ENCODE measurements at regions not wholly inside any gene's neighbourhood (a gene's known extent, or its start where the extent isn't known, plus 50 kb on each side); places are given as distances from the start of the nearest gene placed in this dataset.

DNA sequence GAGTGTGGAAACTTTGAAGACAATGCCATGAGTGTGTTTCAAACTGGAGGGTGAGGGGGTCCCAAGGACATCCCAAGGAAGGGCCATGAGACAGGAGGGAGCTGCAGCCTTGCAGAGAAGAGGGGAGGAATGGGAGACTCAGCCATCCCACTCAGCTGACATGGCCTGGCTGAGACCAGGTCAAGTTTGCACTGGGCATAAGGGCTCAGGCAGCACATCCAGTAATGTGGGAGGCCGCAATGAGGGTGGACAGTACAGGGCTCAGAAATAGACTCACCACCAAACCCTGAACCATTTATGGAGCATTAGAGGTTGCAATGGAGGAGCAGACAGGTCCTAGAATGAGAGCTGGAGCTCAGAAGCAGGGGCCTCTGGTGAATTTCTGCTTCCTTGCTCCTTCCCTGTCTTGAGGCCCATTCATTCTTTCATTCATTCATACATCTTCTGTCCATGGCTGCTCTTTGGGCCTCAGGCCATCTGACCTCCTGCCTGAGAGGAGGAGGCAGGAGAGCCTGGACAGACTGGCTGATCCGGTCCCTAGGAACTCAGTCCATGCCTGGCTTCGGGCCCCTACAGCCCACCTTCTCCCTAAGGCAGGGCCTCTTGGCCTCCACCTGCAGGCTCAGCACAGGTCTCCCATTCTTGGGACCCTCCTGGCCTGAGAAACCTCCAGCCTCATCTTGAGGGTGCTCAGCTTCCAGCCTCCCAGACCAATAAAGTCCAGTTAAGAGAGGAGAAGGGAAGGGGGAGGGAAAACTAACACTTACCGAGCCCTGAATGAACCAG lies 70.5 kb upstream of the CDH5 start:
- no peak overlapping the region for H3K4me3 ChIP-seq (ENCODE audit: low read depth, low read length)
- TF ChIP-seq, protein P1, sequence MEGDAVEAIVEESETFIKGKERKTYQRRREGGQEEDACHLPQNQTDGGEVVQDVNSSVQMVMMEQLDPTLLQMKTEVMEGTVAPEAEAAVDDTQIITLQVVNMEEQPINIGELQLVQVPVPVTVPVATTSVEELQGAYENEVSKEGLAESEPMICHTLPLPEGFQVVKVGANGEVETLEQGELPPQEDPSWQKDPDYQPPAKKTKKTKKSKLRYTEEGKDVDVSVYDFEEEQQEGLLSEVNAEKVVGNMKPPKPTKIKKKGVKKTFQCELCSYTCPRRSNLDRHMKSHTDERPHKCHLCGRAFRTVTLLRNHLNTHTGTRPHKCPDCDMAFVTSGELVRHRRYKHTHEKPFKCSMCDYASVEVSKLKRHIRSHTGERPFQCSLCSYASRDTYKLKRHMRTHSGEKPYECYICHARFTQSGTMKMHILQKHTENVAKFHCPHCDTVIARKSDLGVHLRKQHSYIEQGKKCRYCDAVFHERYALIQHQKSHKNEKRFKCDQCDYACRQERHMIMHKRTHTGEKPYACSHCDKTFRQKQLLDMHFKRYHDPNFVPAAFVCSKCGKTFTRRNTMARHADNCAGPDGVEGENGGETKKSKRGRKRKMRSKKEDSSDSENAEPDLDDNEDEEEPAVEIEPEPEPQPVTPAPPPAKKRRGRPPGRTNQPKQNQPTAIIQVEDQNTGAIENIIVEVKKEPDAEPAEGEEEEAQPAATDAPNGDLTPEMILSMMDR (conservative IDR thresholded peaks at IDR 0.05; ENCODE audit: low read depth, low read length): no peak
- no peak for DNase-seq (ENCODE audit: low read depth)

DNA sequence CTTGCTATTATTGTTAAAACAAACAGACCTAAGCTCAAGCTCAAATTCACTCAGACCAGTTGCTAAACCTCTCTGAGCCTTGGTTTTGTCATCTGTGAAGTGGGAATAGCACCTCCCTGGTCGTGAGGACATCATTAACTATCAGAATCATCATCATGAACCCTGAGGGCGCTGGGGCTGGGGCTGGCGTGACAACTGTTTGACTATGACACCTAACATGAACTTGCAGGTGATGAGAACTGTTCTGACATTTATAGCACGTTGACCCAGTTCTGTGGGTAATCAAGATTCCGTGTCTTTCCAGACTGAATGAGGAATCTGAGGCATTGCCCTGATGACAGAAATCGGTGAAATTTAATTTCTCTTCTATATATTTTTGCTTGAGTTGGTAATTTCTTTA lies 71.3 kb upstream of the CDH5 start:
- TF ChIP-seq, protein P1 (conservative IDR thresholded peaks at IDR 0.05; ENCODE audit: low read depth, low read length): no peak
- H3K4me3 ChIP-seq (ENCODE audit: low read depth, low read length): no peak overlapping the region

DNA sequence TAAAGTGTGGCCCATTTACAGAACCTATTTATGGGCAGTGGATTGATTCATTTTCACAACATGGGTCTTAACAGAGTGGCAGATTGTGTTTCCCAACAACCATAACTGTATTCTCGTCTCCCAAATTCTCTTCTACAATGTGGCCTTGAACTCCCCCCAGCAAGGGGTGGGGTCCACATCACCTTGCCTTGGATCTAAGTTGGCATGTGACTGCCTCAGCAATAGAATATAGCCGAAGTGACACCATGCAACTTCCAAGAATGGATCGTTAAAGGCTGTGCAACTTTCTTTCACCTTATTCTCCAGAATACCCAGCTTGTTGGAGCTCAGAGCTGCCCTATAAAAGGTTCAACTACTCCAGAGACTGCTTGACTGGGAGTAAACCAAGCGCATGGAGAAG lies 72.0 kb upstream of the CDH5 start:
- TF ChIP-seq, protein P1 (conservative IDR thresholded peaks at IDR 0.05; ENCODE audit: low read depth, low read length): no peak
- no peak overlapping the region for H3K4me3 ChIP-seq (ENCODE audit: low read depth, low read length)
- DNase-seq (ENCODE audit: low read depth): no peak

More for the DNA sequence above, 71.3 kb upstream of the CDH5 start:
- no peak for DNase-seq (ENCODE audit: low read depth)

DNA sequence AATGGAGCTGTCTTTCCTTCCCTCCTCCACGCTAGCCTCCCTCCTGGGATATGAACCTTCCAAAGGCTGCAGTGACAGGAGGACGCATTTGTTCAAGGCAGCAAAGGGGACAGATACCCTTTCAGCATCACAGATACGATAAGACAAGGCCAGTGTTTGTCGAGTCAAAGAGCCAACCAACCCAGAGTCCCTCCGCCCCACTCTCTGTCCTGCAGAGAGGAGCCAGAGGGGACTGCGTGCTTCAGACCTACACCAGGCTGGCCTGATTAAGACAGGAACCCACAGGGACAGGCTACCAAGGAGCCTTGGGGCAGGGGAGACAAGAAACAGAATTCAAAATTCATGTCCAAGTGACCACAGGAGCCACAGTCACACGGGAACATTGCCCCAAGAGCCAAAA lies 72.6 kb upstream of the CDH5 start:
- TF ChIP-seq, protein P1 (conservative IDR thresholded peaks at IDR 0.05; ENCODE audit: low read depth, low read length): no peak
- no peak overlapping the region for H3K4me3 ChIP-seq (ENCODE audit: low read depth, low read length)
- DNase-seq (ENCODE audit: low read depth): no peak

DNA sequence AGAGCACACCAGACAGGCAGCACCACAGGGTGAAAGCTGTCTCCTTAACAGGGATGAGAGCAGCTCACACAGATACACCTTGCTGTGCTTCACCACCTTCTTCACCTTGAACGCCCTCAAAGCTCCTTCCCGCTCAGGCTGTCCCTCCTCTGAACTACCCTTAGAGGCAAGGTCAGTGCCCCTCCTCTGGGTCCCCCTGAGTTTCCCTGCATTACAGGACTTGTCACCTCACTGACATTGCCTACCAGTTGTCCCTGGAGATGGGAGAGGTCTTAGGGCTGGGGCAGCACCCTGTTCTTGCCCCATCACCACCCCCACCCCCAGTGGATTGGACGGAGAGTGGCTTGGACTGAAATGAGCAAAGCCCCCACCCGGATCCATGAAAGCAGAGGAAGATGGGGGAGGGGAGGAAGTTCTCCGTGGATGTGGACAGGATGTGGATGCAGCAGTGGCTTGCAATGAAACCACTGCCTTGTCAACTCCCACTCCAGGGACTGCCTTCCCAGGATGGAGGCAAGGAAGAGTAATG lies 73.2 kb upstream of the CDH5 start:
- no peak for DNase-seq (ENCODE audit: low read depth)
- H3K4me3 ChIP-seq (ENCODE audit: low read depth, low read length): no peak overlapping the region
- TF ChIP-seq, protein P1 (conservative IDR thresholded peaks at IDR 0.05; ENCODE audit: low read depth, low read length): no peak

DNA sequence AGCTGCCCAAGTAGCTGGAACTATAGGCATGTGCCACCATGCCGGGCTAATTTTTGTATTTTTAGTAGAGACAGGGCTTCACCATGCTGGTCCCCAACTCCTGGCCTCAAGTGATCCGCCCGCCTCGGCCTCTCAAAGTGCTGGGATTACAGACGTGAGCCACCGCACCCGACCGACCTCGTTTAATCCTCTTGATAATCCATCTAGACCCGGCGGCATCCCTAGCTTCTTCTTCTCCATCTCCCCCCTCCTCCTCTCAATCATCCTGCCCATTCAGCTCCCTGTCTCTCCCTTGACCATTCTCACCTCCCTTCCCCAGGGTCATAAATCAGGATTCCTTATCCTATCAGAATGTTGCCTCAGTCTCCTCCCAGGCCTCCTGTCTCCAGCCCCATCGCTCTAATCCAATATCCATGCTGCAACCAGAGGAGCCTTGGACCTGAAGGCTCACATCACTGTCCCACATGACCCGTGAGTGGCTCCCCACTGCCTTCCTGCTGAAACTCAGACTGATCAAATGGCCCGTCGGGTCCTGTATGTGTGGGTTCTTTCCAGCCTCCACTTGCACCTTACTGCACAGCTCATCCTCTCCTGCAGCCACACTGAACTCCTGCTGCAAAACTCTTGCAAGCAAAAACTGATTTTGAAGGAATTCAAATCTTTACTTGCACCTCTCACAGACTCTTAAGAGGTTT lies 74.1 kb upstream of the CDH5 start:
- no peak overlapping the region for H3K4me3 ChIP-seq (ENCODE audit: low read depth, low read length)
- TF ChIP-seq, protein P1 (conservative IDR thresholded peaks at IDR 0.05; ENCODE audit: low read depth, low read length): no peak
- no peak for DNase-seq (ENCODE audit: low read depth)
